ENCODE measurements at regions not wholly inside any gene's neighbourhood (a gene's known extent, or its start where the extent isn't known, plus 50 kb on each side); places are given as distances from the start of the nearest gene placed in this dataset.

DNA sequence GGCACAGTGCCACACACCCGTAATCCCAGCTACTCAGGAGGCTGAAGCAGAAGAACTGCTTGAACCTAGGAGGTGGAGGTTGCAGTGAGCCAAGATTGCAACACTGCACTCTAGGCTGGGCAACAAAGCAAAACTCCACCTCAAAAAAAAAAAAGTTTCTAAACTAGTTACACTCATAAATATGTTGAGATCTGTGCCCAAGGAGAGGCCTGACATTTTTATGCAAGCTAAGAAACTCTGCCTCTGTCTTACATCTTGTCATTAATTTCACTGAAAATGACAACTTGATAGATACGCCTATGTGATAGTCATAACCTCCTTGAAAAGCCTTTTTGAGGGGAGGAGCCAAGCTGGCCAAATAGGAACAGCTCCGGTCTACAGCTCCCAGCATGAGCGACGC lies 412.7 kb downstream of the STK39 start:
- no peak overlapping the region for H3K27ac ChIP-seq (ENCODE audit: low read length in 2 of 2)
- H3K4me1 ChIP-seq (ENCODE audit: control insufficient read depth in 2 of 2, insufficient read depth in 2 of 2, low read length in 2 of 2) = no peaks in the 10 kb centered on the region
- TF ChIP-seq, protein P1, sequence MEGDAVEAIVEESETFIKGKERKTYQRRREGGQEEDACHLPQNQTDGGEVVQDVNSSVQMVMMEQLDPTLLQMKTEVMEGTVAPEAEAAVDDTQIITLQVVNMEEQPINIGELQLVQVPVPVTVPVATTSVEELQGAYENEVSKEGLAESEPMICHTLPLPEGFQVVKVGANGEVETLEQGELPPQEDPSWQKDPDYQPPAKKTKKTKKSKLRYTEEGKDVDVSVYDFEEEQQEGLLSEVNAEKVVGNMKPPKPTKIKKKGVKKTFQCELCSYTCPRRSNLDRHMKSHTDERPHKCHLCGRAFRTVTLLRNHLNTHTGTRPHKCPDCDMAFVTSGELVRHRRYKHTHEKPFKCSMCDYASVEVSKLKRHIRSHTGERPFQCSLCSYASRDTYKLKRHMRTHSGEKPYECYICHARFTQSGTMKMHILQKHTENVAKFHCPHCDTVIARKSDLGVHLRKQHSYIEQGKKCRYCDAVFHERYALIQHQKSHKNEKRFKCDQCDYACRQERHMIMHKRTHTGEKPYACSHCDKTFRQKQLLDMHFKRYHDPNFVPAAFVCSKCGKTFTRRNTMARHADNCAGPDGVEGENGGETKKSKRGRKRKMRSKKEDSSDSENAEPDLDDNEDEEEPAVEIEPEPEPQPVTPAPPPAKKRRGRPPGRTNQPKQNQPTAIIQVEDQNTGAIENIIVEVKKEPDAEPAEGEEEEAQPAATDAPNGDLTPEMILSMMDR (IDR thresholded peaks at IDR 0.05) = no peak
- TF ChIP-seq EZH2 (IDR thresholded peaks at IDR 0.05; ENCODE audit: borderline replicate concordance, insufficient read depth, low read depth, low read length, poor library complexity, severe bottlenecking) = no peak
- H3K4me2 ChIP-seq (replicated peaks; ENCODE audit: low read depth, low read length, poor library complexity, severe bottlenecking) = no peak overlapping the region
- H3K36me3 ChIP-seq (replicated peaks in 1 of 2; ENCODE audit: control extremely low read depth in 1 of 2, control insufficient read depth in 1 of 2, extremely low read depth in 1 of 2, insufficient read depth in 2 of 2, low read length in 1 of 2) = no peaks in the 10 kb centered on the region
- no peaks in the 10 kb centered on the region for H4K20me1 ChIP-seq (ENCODE audit: control insufficient read depth, insufficient read depth, low read length, poor library complexity, severe bottlenecking)
- POLR2A ChIA-PET = no interaction called here
- DNase-seq (no peak), ATAC-seq (ENCODE audit: low read depth) (no peak)
- CTCF ChIA-PET = no interaction called here
- H3K27me3 Mint-ChIP-seq = peaks cover 10% of the 10 kb centered on the region
- H3K27ac Mint-ChIP-seq = no peak overlapping the region
- no peak overlapping the region for H2AFZ ChIP-seq (ENCODE audit: insufficient read depth, low read depth, low read length, poor library complexity, severe bottlenecking)
- H3K4me3 Mint-ChIP-seq = no peak overlapping the region
- WGBS (ENCODE audit: insufficient coverage) = 100% methylated on average over 5 of the region's 5 CpGs
- no peak overlapping the region for H3K4me3 ChIP-seq (ENCODE audit: control extremely low read depth in 1 of 5, extremely low read depth in 1 of 5, insufficient read depth in 1 of 5, low read depth in 2 of 5, low read length in 4 of 5)
- H3K4me1 Mint-ChIP-seq = no peaks in the 10 kb centered on the region
- H3K9me3 Mint-ChIP-seq (ENCODE audit: insufficient read depth) = no peaks in the 10 kb centered on the region
- no peaks in the 10 kb centered on the region for H3K79me2 ChIP-seq (ENCODE audit: control insufficient read depth, insufficient read depth, low read length)
- H3K27me3 ChIP-seq (replicated peaks in 1 of 4; ENCODE audit: control extremely low read depth in 1 of 4, control insufficient read depth in 3 of 4, insufficient read depth in 4 of 4, low read length in 3 of 4) = no peaks in the 10 kb centered on the region
- no peaks in the 10 kb centered on the region for H3K9me3 ChIP-seq (ENCODE audit: control extremely low read depth in 1 of 3, control insufficient read depth in 2 of 3, insufficient read depth in 1 of 3, low read length in 2 of 3)
- no peak overlapping the region for H3K9ac ChIP-seq (ENCODE audit: low read length)
- intact Hi-C loops (cut with micrococcal nuclease) = no loop called here

DNA sequence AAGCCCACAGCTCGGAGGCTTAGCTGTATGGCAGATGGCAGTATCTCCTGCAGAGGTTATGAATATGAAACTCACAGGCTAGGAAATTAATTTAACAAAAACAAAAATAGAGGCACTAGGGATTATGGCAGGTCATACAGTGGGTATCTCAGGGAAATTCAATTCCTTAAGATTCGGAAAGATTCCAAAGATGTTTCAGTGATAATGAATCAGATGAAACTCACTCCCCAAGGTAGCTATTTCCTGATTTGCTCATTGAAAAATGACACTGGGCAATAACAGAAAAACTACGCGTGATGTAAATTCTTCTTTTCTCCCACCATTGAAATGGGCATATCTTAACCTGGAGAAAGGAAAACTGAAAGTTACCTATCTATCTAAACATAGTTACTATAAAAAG lies 414.1 kb downstream of the STK39 start:
- no peaks in the 10 kb centered on the region for H3K27me3 ChIP-seq (replicated peaks in 1 of 4; ENCODE audit: control extremely low read depth in 1 of 4, control insufficient read depth in 3 of 4, insufficient read depth in 4 of 4, low read length in 3 of 4)
- H3K9me3 ChIP-seq (ENCODE audit: control extremely low read depth in 1 of 3, control insufficient read depth in 2 of 3, insufficient read depth in 1 of 3, low read length in 2 of 3) = no peaks in the 10 kb centered on the region
- H3K9ac ChIP-seq (ENCODE audit: low read length) = no peak overlapping the region
- Mint-ChIP-seq H3K4me3 (no peak overlapping the region), H3K27me3 (peaks cover 16% of the 10 kb centered on the region), H3K9me3 (ENCODE audit: insufficient read depth) (no peaks in the 10 kb centered on the region), H3K4me1 (no peaks in the 10 kb centered on the region), H3K27ac (no peak overlapping the region)
- H3K4me2 ChIP-seq (replicated peaks; ENCODE audit: low read depth, low read length, poor library complexity, severe bottlenecking) = no peak overlapping the region
- H4K20me1 ChIP-seq (ENCODE audit: control insufficient read depth, insufficient read depth, low read length, poor library complexity, severe bottlenecking) = no peaks in the 10 kb centered on the region
- ChIA-PET POLR2A (no interaction called here), CTCF (no interaction called here)
- H3K27ac ChIP-seq (ENCODE audit: low read length in 2 of 2) = no peak overlapping the region
- no peaks in the 10 kb centered on the region for H3K36me3 ChIP-seq (replicated peaks in 1 of 2; ENCODE audit: control extremely low read depth in 1 of 2, control insufficient read depth in 1 of 2, extremely low read depth in 1 of 2, insufficient read depth in 2 of 2, low read length in 1 of 2)
- WGBS (ENCODE audit: insufficient coverage) = no CpG with 5 or more reads among the region's 4 CpGs
- no peaks in the 10 kb centered on the region for H3K79me2 ChIP-seq (ENCODE audit: control insufficient read depth, insufficient read depth, low read length)
- H3K4me3 ChIP-seq (ENCODE audit: control extremely low read depth in 1 of 5, extremely low read depth in 1 of 5, insufficient read depth in 1 of 5, low read depth in 2 of 5, low read length in 4 of 5) = no peak overlapping the region
- no peak overlapping the region for H2AFZ ChIP-seq (ENCODE audit: insufficient read depth, low read depth, low read length, poor library complexity, severe bottlenecking)
- no peak for ATAC-seq (ENCODE audit: low read depth)
- no peak for DNase-seq
- intact Hi-C loops (cut with micrococcal nuclease) = no loop called here
- TF ChIP-seq, protein P1 (IDR thresholded peaks at IDR 0.05) = no peak
- no peak for TF ChIP-seq EZH2 (IDR thresholded peaks at IDR 0.05; ENCODE audit: borderline replicate concordance, insufficient read depth, low read depth, low read length, poor library complexity, severe bottlenecking)
- H3K4me1 ChIP-seq (ENCODE audit: control insufficient read depth in 2 of 2, insufficient read depth in 2 of 2, low read length in 2 of 2) = no peaks in the 10 kb centered on the region
